Naive thymus-derived CD4-positive, alpha-beta T cell (primary cell): ENCODE measurements at regions not wholly inside any gene's neighbourhood (a gene's known extent, or its start where the extent isn't known, plus 50 kb on each side); places are given as distances from the start of the nearest gene placed in this dataset.

Experiments used
- ATAC-seq: fragments of 150-1000 bp; cut with Tn5 transposase; 2 replicates; pipeline ENCODE4 v1.10.0; 2021; ENCODE audit warnings: mild to moderate bottlenecking, moderate library complexity
- CTCF ChIA-PET: fragments of 350-600 bp; sonication (Branson Sonifier 250); formaldehyde crosslinking; loops from one replicate; lab custom pipeline; 2021; ENCODE audit warnings: antibody characterized with exemption; lab: Charles Lee
- POLR2A ChIA-PET: fragments of 350-600 bp; sonication (Branson Sonifier 250); formaldehyde crosslinking; loops from one replicate; lab custom pipeline; 2021; ENCODE audit warnings: antibody characterized with exemption, inconsistent platforms; lab: Charles Lee
- DNase-seq, 9 donors: peaks; one replicate each; pipeline versions ENCODE4 v3.0.0 to v3.0.0-alpha.2; 2020 to 2022; ENCODE audit warnings: mixed read lengths in 1 of 9
- H3K27ac ChIP-seq: one replicate; pipeline ENCODE4 v1.7.0; 2013; ENCODE audit warnings: mild to moderate bottlenecking, low read depth, low read length, moderate library complexity
- H3K27me3 ChIP-seq, 2 donors: one replicate each; pipeline ENCODE4 v1.7.0; 2013; ENCODE audit warnings: low read length in 2 of 2, mild to moderate bottlenecking in 2 of 2, moderate library complexity in 2 of 2; ENCODE audit not compliant: control insufficient read depth in 2 of 2, insufficient read depth in 2 of 2
- H3K36me3 ChIP-seq, 3 experiments: 1 replicate in 2 of 3; 2 replicates in 1 of 3; pipeline ENCODE4 v1.7.0; 2013; ENCODE audit warnings: low read length in 3 of 3, mild to moderate bottlenecking in 3 of 3, moderate library complexity in 1 of 3; ENCODE audit not compliant: insufficient read depth in 3 of 3, control insufficient read depth in 2 of 3
- H3K4me1 ChIP-seq, 2 donors: one replicate each; pipeline ENCODE4 v1.7.0; 2013; ENCODE audit warnings: low read length in 2 of 2, mild to moderate bottlenecking in 2 of 2, moderate library complexity in 1 of 2; ENCODE audit not compliant: control insufficient read depth in 2 of 2, insufficient read depth in 2 of 2
- H3K4me3 ChIP-seq: 2 replicates; pipeline ENCODE4 v1.7.0; 2013; ENCODE audit warnings: mild to moderate bottlenecking, low read length
- H3K9me3 ChIP-seq, 3 experiments: 1 replicate in 2 of 3; 2 replicates in 1 of 3; pipeline ENCODE4 v1.7.0; 2013; ENCODE audit warnings: low read length in 3 of 3; ENCODE audit not compliant: control insufficient read depth in 2 of 3
- H3K27ac Mint-ChIP-seq, 9 donors: one replicate each; pipeline ENCODE4 v1.8.0; 2020 to 2022; ENCODE audit warnings: mixed read lengths in 9 of 9, mild to moderate bottlenecking in 8 of 9, moderate library complexity in 5 of 9, inconsistent platforms in 2 of 9
- H3K27me3 Mint-ChIP-seq, 5 donors: one replicate each; pipeline ENCODE4 v1.8.0; 2021 to 2022; ENCODE audit warnings: mixed read lengths in 5 of 5, mild to moderate bottlenecking in 1 of 5
- H3K36me3 Mint-ChIP-seq, 5 donors: one replicate each; pipeline ENCODE4 v1.8.0; 2020 to 2022; ENCODE audit warnings: mixed read lengths in 5 of 5, mild to moderate bottlenecking in 3 of 5, inconsistent platforms in 1 of 5
- H3K4me1 Mint-ChIP-seq, 7 donors: one replicate each; pipeline ENCODE4 v1.8.0; 2020 to 2022; ENCODE audit warnings: mixed read lengths in 7 of 7, mild to moderate bottlenecking in 3 of 7, inconsistent platforms in 1 of 7
- H3K4me3 Mint-ChIP-seq, 10 donors: one replicate each; pipeline ENCODE4 v1.8.0; 2020 to 2022; ENCODE audit warnings: mild to moderate bottlenecking in 10 of 10, mixed read lengths in 10 of 10, moderate library complexity in 6 of 10, inconsistent platforms in 2 of 10
- H3K9me3 Mint-ChIP-seq, 11 donors: one replicate each; pipeline ENCODE4 v1.8.0; 2020 to 2022; ENCODE audit warnings: mixed read lengths in 11 of 11, mild to moderate bottlenecking in 4 of 11, inconsistent platforms in 1 of 11, moderate library complexity in 1 of 11
- intact Hi-C, 2 donors: fragments of 100-400 bp; cut with micrococcal nuclease; formaldehyde crosslinking; loops; one replicate each; pipeline ENCODE4 v1.15.1; 2023

GRCh38 chr13:55067946-55068345, 2039.3 kb downstream of the OLFM4 start:
- CTCF ChIA-PET = no interaction called here
- Histone ChIP-seq H3K4me3 (no peak overlapping the region), H3K9me3 (no peaks in the 10 kb centered on the region), H3K36me3 (no peaks in the 10 kb centered on the region), H3K27me3 (no peaks in the 10 kb centered on the region), H3K27ac (no peak overlapping the region), H3K4me1 (no peaks in the 10 kb centered on the region)
- POLR2A ChIA-PET = no interaction called here
- Mint-ChIP-seq H3K9me3 (peaks cover 0 to 10% (median 3%) of the 10 kb centered on the region in 11 donors), H3K4me1 (no peaks in the 10 kb centered on the region), H3K27me3 (no peaks in the 10 kb centered on the region), H3K36me3 (no peaks in the 10 kb centered on the region), H3K27ac (no peak overlapping the region), H3K4me3 (no peak overlapping the region)
- ATAC-seq (no peak), DNase-seq (no peak)
- intact Hi-C loops = no loop called here

GRCh38 chr13:55069746-55070145, 2041.1 kb downstream of the OLFM4 start:
- H3K9me3 Mint-ChIP-seq = peaks cover 0 to 10% (median 4%) of the 10 kb centered on the region in 11 donors
- no peak overlapping the region for H3K4me3 Mint-ChIP-seq
- intact Hi-C loops = no loop called here
- no peak overlapping the region for H3K27ac Mint-ChIP-seq
- H3K36me3 ChIP-seq = no peaks in the 10 kb centered on the region
- H3K4me1 ChIP-seq = no peaks in the 10 kb centered on the region
- H3K27ac ChIP-seq = no peak overlapping the region
- ATAC-seq = no peak
- no peaks in the 10 kb centered on the region for H3K4me1 Mint-ChIP-seq
- no peak overlapping the region for H3K4me3 ChIP-seq
- ChIA-PET POLR2A (interaction anchor here (1.0 kb wide), 1 partner anchor 9 kb away, joined by 4 read pairs; no protein-coding TSS in a partner anchor), CTCF (no interaction called here)
- DNase-seq = no peak
- no peaks in the 10 kb centered on the region for H3K27me3 Mint-ChIP-seq
- no peaks in the 10 kb centered on the region for H3K9me3 ChIP-seq
- no peaks in the 10 kb centered on the region for H3K27me3 ChIP-seq
- H3K36me3 Mint-ChIP-seq = no peaks in the 10 kb centered on the region

DNA sequence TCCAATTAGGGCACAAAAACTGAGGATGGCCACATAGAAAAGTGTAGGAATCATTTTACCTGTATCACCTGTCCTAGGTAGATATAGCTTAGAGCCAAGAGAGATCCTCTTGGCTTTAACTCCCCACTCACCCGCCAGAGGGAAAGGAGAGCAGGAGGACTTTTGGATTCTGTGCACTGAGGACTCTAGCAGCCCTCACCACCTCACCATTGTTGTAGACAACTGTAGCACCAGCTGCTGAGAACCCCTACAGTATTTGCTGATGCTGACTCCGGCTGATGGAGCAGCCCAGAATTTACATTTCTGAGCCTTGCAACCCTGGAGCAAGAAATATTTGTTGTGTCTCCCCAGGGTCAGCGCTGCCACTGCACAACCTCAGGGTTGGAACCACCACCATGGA, 2044.4 kb downstream of the OLFM4 start:
- Mint-ChIP-seq H3K27me3 (no peaks in the 10 kb centered on the region), H3K4me3 (no peak overlapping the region), H3K4me1 (no peaks in the 10 kb centered on the region), H3K27ac (no peak overlapping the region), H3K36me3 (no peaks in the 10 kb centered on the region), H3K9me3 (peaks cover 0 to 7% (median 2%) of the 10 kb centered on the region in 11 donors)
- no peaks in the 10 kb centered on the region for H3K4me1 ChIP-seq
- ChIA-PET POLR2A (no interaction called here), CTCF (no interaction called here)
- H3K36me3 ChIP-seq = no peaks in the 10 kb centered on the region
- no peaks in the 10 kb centered on the region for H3K27me3 ChIP-seq
- H3K4me3 ChIP-seq = no peak overlapping the region
- ATAC-seq (no peak), DNase-seq (no peak)
- H3K27ac ChIP-seq = no peak overlapping the region
- H3K9me3 ChIP-seq = no peaks in the 10 kb centered on the region
- intact Hi-C loops = no loop called here

- ChIA-PET POLR2A (no interaction called here), CTCF (no interaction called here)
- no peaks in the 10 kb centered on the region for H3K4me1 ChIP-seq
- no peaks in the 10 kb centered on the region for H3K27me3 ChIP-seq
- Mint-ChIP-seq H3K9me3 (peaks cover 5 to 25% (median 10%) of the 10 kb centered on the region in 11 donors), H3K27ac (no peak overlapping the region), H3K36me3 (no peaks in the 10 kb centered on the region), H3K27me3 (no peaks in the 10 kb centered on the region), H3K4me3 (no peak overlapping the region), H3K4me1 (no peaks in the 10 kb centered on the region)
- no peak overlapping the region for H3K27ac ChIP-seq
- ATAC-seq (no peak), DNase-seq (no peak)
- no peak overlapping the region for H3K4me3 ChIP-seq
- no peaks in the 10 kb centered on the region for H3K9me3 ChIP-seq
- no peaks in the 10 kb centered on the region for H3K36me3 ChIP-seq
- intact Hi-C loops = no loop called here
Observed at GRCh38 chr13:55084630-55085029, 2056.0 kb downstream of the OLFM4 start.

- no peak overlapping the region for H3K27ac Mint-ChIP-seq
- no peaks in the 10 kb centered on the region for H3K36me3 Mint-ChIP-seq
- H3K4me3 ChIP-seq = no peak overlapping the region
- peaks cover 3 to 31% (median 12%) of the 10 kb centered on the region in 11 donors for H3K9me3 Mint-ChIP-seq
- ChIA-PET CTCF (interaction anchor here (0.5 kb wide), 1 partner anchor 56 kb away, joined by 4 read pairs; no protein-coding TSS in a partner anchor), POLR2A (no interaction called here)
- ATAC-seq (no peak), DNase-seq (no peak)
- H3K27ac ChIP-seq = no peak overlapping the region
- no peaks in the 10 kb centered on the region for H3K4me1 Mint-ChIP-seq
- intact Hi-C loops = no loop called here
- no peaks in the 10 kb centered on the region for H3K27me3 Mint-ChIP-seq
- H3K36me3 ChIP-seq = no peaks in the 10 kb centered on the region
- H3K4me1 ChIP-seq = no peaks in the 10 kb centered on the region
- H3K27me3 ChIP-seq = no peaks in the 10 kb centered on the region
- H3K4me3 Mint-ChIP-seq = no peak overlapping the region
- H3K9me3 ChIP-seq = no peaks in the 10 kb centered on the region
Observed at GRCh38 chr13:55087085-55087484, 2053.6 kb upstream of the PRR20A start.

- DNase-seq (no peak), ATAC-seq (no peak)
- no peak overlapping the region for H3K27ac Mint-ChIP-seq
- Histone ChIP-seq H3K36me3 (no peaks in the 10 kb centered on the region), H3K4me1 (no peaks in the 10 kb centered on the region), H3K27ac (no peak overlapping the region), H3K4me3 (no peak overlapping the region), H3K9me3 (no peaks in the 10 kb centered on the region), H3K27me3 (no peaks in the 10 kb centered on the region)
- CTCF ChIA-PET = no interaction called here
- H3K36me3 Mint-ChIP-seq = no peaks in the 10 kb centered on the region
- H3K4me3 Mint-ChIP-seq = no peak overlapping the region
- POLR2A ChIA-PET = no interaction called here
- intact Hi-C loops = no loop called here
- H3K9me3 Mint-ChIP-seq = peaks cover 0 to 28% (median 6%) of the 10 kb centered on the region in 11 donors
- H3K4me1 Mint-ChIP-seq = no peaks in the 10 kb centered on the region
- no peaks in the 10 kb centered on the region for H3K27me3 Mint-ChIP-seq
Observed at GRCh38 chr13:55090612-55091011, 2050.1 kb upstream of the PRR20A start.

DNA sequence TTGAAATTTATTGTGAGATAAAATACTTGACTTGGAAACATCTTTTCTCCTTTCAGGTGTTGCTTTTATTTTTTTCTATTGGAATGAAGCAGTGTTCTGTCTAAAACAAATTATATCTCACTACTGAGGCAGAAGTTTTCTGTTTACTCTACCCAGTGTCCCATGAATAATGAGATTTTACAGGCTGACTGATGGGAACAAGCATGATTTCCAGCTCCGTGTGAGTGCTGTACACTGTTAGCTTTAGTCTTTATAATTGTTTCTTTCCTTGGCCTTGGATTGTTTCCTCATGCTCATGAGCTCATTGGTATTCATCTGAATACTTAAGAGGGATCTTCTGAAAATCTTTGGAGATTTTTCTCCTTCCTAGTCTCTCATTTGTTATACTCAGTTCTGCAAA, 2049.5 kb upstream of the PRR20A start:
- H3K27ac Mint-ChIP-seq = no peak overlapping the region
- peaks cover 0 to 24% (median 7%) of the 10 kb centered on the region in 11 donors for H3K9me3 Mint-ChIP-seq
- ChIA-PET CTCF (no interaction called here), POLR2A (no interaction called here)
- DNase-seq = no peak
- Histone ChIP-seq H3K27me3 (no peaks in the 10 kb centered on the region), H3K4me3 (no peak overlapping the region), H3K4me1 (no peaks in the 10 kb centered on the region), H3K27ac (no peak overlapping the region), H3K36me3 (no peaks in the 10 kb centered on the region), H3K9me3 (no peaks in the 10 kb centered on the region)
- H3K27me3 Mint-ChIP-seq = no peaks in the 10 kb centered on the region
- no peak for ATAC-seq
- no peak overlapping the region for H3K4me3 Mint-ChIP-seq
- no peaks in the 10 kb centered on the region for H3K4me1 Mint-ChIP-seq
- intact Hi-C loops = no loop called here
- no peaks in the 10 kb centered on the region for H3K36me3 Mint-ChIP-seq
